Breast epithelium (tissue), 3 donors: ENCODE measurements at regions not wholly inside any gene's neighbourhood (a gene's known extent, or its start where the extent isn't known, plus 50 kb on each side); places are given as distances from the start of the nearest gene placed in this dataset.

ENCODE experiments used
- CTCF ChIP-seq, 3 donors: fragments of 450-650 bp; IDR thresholded peaks; one replicate each; pipeline ENCODE4 v1.5.1; 2016 to 2017; ENCODE audit warnings: antibody characterized with exemption in 3 of 3, mild to moderate bottlenecking in 3 of 3, moderate library complexity in 3 of 3
- POLR2A ChIP-seq: fragments of 450-650 bp; IDR thresholded peaks from one replicate; pipeline ENCODE4 v1.6.1; 2016; ENCODE audit warnings: antibody characterized with exemption, mild to moderate bottlenecking, moderate library complexity

- no peak for TF ChIP-seq CTCF (IDR thresholded peaks at IDR 0.05)
- TF ChIP-seq POLR2A: no peak
These were observed 170.2 kb upstream of the PRICKLE2 start for GRCh38 chr3:64395490-64395889.
